ENCODE measurements at regions not wholly inside any gene's neighbourhood (a gene's known extent, or its start where the extent isn't known, plus 50 kb on each side); places are given as distances from the start of the nearest gene placed in this dataset.

DNA sequence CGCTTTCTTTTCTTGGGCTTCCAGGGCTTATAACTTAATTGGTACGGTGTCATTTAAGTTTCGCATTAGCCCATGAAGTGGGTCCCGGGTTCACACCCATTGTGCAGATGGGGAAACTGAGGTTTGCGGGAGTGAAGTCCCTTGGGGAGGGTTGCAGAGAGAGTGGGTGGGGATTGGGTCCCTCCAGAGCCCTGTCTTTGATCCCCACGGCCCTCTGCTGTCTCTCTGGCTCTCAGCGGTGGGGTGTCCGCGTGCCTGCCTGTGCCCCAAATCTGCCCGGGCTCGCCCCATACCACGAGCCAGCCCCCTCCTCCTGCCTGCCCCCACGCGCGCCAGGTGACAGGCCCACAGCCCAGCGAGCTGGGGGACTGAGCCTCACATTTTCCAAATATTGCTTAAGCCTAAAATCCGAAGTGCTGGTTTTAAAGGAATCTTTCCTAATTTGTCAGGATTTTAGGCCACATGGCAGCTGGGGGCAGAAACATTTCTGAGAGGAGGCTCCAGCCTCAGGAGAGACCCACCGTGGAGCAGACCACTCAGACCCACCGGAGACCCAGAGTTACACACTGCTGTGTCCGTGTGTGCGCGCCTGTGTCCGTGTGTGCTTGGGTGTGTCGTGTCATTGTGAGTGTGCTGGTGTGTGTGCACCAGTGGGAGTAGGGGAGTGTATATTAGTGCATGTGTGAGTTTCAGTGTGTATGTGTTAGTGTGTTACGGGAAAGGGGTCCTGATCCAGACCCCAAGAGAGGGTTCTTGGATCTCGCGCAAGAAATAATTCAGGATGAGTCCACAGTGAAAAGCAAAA is 159.5 kb upstream of the IER5L start:
- no peaks in the 10 kb centered on the region for H3K36me3 ChIP-seq (ENCODE audit: insufficient read depth, low read length)
- no peaks in the 10 kb centered on the region for H3K9me3 ChIP-seq (ENCODE audit: insufficient read depth, low read depth, low read length)
- no peaks in the 10 kb centered on the region for H3K27me3 ChIP-seq (ENCODE audit: insufficient read depth, low read length)
- 63% methylated on average over 27 of the region's 27 CpGs for WGBS
- H3K27ac ChIP-seq (ENCODE audit: low read depth, low read length) = peak overlapping the region; percentile 57; the same call in 1 of the 2 replicates
- H3K9ac ChIP-seq (ENCODE audit: low read depth, low read length) = peak overlapping the region; percentile 23; the same call in 1 of the 2 replicates
- H3K4me3 ChIP-seq (ENCODE audit: low read length) = peak overlapping the region; percentile 41
- H3K4me1 ChIP-seq (ENCODE audit: insufficient read depth, low read length) = peaks cover 39% of the 10 kb centered on the region

DNA sequence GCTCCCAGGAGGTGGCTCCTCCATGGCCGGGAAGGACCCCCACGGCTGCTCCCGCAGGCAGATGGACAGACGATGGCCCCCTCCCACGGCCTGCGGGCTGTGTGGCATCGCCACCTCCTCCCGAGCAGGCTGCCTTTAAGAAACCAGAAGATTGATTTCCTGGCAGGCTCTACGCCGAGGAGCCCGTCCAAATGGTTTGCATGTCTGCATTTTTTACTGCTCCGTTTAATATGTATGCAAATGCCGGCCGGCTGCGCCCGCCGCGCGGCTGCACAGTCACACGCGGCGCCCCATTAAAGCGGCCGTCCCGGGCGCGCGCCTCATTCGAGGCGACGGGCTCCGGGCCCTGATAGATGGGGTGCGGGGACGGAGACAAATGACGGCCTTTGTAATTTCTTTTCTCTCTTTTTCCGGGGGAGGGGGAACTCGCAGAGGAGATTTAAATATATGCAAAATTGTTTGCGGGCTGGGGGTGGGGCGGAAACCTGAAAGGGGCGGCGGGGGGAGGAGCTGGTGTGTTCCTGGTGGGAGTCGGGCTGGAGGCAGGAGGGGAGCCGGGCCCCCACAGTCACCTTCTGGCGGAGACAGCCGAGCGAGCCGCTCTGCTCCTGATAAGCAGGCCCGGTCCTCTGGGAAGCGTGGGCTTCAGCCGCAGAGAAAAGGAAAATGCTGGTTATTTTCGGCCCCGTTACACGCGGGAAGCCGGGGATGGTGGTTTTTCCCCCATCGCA is 158.7 kb upstream of the IER5L start:
- H3K4me1 ChIP-seq (ENCODE audit: insufficient read depth, low read length) = peaks cover 39% of the 10 kb centered on the region
- 3% methylated on average over 56 of the region's 56 CpGs for WGBS
- H3K9me3 ChIP-seq (ENCODE audit: insufficient read depth, low read depth, low read length) = no peaks in the 10 kb centered on the region
- H3K9ac ChIP-seq (ENCODE audit: low read depth, low read length) = peak overlapping the region; percentile 27
- no peaks in the 10 kb centered on the region for H3K36me3 ChIP-seq (ENCODE audit: insufficient read depth, low read length)
- H3K27ac ChIP-seq (ENCODE audit: low read depth, low read length) = peak overlapping the region; percentile 65; the same call in 1 of the 2 replicates
- H3K4me3 ChIP-seq (ENCODE audit: low read length) = peak overlapping the region; percentile 41
- no peaks in the 10 kb centered on the region for H3K27me3 ChIP-seq (ENCODE audit: insufficient read depth, low read length)

DNA sequence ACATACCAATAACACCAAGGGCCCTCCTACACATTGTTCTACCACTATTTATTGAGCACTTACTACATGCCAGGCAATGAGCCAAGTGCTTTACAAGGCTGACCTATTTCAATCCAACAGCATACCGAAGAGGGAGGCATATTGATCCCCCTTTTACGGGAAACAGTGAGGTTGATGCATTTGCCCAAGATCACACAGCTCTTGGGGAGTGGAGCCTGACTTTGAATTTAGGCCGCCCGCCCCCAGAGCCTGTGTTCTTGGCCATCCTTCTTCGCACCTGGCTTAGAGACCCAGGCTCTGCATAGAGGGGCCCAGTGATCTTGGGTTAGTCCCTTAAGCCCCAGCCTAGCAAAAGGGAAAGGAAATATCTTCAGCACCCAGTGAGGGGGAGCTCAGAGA is 158.1 kb upstream of the IER5L start:
- Histone ChIP-seq H3K4me3 (ENCODE audit: low read length) (peak overlapping the region; percentile 41), H3K9ac (ENCODE audit: low read depth, low read length) (peak overlapping the region; percentile 27; the same call in 1 of the 2 replicates), H3K9me3 (ENCODE audit: insufficient read depth, low read depth, low read length) (peaks cover under 1% of the 10 kb centered on the region; the same call in 1 of the 2 replicates), H3K27me3 (ENCODE audit: insufficient read depth, low read length) (no peaks in the 10 kb centered on the region), H3K36me3 (ENCODE audit: insufficient read depth, low read length) (no peaks in the 10 kb centered on the region), H3K4me1 (ENCODE audit: insufficient read depth, low read length) (peaks cover 39% of the 10 kb centered on the region), H3K27ac (ENCODE audit: low read depth, low read length) (peak overlapping the region; percentile 65; the same call in 1 of the 2 replicates)
- 48% methylated on average over 5 of the region's 5 CpGs for WGBS

DNA sequence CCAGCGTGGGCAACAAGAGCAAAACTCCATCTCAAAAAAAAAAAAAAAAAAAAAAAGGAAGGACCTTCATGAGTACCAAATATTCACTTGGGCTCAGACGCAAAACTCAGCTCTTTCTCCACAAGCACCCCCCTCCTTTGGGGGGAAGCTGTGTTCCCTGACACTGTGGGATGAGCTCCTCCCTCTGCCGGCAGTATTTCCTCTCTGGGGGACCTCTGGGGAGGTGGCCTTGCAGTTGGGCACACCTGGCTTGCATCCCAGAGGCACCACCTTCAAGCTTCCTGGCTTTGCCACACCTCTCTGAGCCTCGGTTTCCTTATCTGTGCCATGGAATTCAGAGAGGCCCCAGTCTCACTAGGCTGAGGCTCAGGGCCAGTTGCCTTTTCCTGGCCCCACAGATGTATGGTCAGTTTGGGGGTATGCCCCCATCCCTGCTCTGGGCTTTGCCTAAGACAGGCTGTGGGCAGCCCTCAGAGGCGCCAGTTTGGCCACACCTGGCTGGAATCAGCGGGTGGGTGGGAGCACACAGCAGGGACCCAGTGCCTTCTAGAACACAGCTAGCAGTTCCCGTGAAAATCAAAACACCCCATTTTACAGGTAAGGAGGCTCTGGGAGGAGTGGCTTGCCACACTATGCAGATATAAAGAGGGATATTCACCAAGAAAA is 157.5 kb upstream of the IER5L start:
- Histone ChIP-seq H3K4me3 (ENCODE audit: low read length) (no peak overlapping the region), H3K9ac (ENCODE audit: low read depth, low read length) (no peak overlapping the region), H3K27ac (ENCODE audit: low read depth, low read length) (peak overlapping the region; percentile 15; the same call in 1 of the 2 replicates), H3K4me1 (ENCODE audit: insufficient read depth, low read length) (peaks cover 39% of the 10 kb centered on the region), H3K9me3 (ENCODE audit: insufficient read depth, low read depth, low read length) (peaks cover 5% of the 10 kb centered on the region; the same call in 1 of the 2 replicates), H3K27me3 (ENCODE audit: insufficient read depth, low read length) (no peaks in the 10 kb centered on the region), H3K36me3 (ENCODE audit: insufficient read depth, low read length) (no peaks in the 10 kb centered on the region)
- WGBS = 58% methylated on average over 7 of the region's 7 CpGs

DNA sequence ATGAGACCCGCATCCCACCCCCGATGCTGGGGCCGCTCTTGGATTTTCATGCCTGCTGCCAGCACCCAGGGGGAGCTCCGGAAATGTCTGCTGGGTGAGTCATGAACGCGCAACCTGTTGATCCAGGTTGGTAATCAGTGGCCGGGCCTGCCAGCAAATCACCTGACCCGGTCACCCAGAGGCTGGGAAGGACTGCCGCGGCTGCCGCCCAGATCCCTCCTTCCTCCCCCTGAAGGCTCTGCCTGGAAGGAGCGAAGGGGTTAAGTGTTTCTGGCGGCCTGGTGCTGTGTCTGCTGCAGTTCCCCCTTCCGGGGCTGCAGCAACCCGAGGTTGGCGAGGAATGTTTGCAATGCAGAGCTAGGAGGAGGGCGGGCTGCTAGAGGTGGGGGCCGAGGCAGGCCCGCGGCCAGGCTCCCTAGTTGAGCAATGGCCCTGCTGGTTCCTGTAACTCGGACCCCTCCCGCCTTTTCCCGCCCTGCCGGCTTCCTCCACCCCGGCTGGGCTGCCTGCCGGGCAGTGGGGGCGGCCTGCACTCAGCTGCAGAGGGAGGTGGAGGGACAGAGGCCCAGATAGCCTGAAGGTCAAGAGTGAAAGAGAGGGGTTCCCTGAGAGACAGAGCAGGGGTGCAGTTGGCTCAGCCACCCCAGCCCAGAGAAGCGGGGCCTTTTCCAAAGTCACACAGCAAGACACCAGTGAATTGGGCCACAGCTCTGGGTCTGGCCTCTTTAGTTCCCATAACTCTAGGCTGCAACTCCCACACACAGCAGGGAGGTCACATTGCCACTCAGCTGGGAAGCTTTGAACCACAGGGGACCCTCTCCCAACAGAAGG is 156.3 kb upstream of the IER5L start:
- peaks cover 39% of the 10 kb centered on the region for H3K4me1 ChIP-seq (ENCODE audit: insufficient read depth, low read length)
- H3K27me3 ChIP-seq (ENCODE audit: insufficient read depth, low read length) = no peaks in the 10 kb centered on the region
- peaks cover 5% of the 10 kb centered on the region; the same call in 1 of the 2 replicates for H3K9me3 ChIP-seq (ENCODE audit: insufficient read depth, low read depth, low read length)
- peak overlapping the region; percentile 79 for H3K9ac ChIP-seq (ENCODE audit: low read depth, low read length)
- 1% methylated on average over 28 of the region's 28 CpGs for WGBS
- H3K27ac ChIP-seq (ENCODE audit: low read depth, low read length) = peak overlapping the region; percentile 97
- no peaks in the 10 kb centered on the region for H3K36me3 ChIP-seq (ENCODE audit: insufficient read depth, low read length)
- H3K4me3 ChIP-seq (ENCODE audit: low read length) = peak overlapping the region; percentile 36

DNA sequence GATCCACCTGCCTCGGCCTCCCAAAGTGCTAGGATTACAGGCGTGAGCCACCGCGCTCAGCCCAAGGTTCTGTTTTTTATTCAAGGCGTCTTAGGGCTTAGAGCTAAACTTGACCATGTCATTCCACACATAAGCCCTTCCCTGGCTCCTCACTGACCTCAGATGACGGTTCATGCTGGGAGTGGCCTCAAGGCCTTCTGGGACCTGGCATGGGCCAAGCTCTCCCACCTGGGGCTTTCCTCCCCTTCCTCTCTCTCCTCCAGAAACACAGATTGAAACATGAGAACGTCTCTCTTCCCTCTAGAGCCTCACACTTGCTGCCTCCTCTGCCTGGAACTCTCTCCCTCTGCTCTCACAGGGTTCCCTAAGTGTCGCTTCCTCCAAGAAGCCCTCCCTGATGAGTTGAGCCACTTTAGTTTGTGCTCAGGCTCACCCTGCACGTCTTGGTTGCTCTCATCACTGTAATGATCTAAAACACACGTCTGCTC is 155.6 kb upstream of the IER5L start:
- Histone ChIP-seq H3K27ac (ENCODE audit: low read depth, low read length) (peak overlapping the region; percentile 97), H3K4me3 (ENCODE audit: low read length) (peak overlapping the region; percentile 36), H3K9me3 (ENCODE audit: insufficient read depth, low read depth, low read length) (peaks cover 5% of the 10 kb centered on the region; the same call in 1 of the 2 replicates), H3K27me3 (ENCODE audit: insufficient read depth, low read length) (no peaks in the 10 kb centered on the region), H3K9ac (ENCODE audit: low read depth, low read length) (peak overlapping the region; percentile 79), H3K4me1 (ENCODE audit: insufficient read depth, low read length) (peaks cover 33% of the 10 kb centered on the region), H3K36me3 (ENCODE audit: insufficient read depth, low read length) (no peaks in the 10 kb centered on the region)
- WGBS = 42% methylated on average over 10 of the region's 10 CpGs

DNA sequence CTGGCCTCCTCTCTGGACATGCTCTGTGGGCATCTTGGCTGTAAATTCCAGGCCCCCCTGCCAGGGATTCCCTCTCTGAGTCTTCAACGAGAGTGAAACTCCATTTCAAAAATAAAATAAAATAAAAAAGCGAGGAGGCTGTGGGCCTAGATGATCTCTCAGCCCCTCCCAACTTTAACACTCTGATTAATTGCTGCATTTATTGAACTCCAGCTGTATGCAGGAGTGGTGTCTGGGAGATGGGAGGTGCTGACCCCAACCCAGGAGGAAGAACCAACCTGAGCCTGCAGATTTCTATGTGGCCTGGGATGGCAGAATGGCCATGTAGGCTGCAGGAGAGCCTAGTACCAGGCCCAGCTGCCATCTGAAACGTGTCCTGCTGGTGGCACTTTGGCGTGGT is 154.5 kb upstream of the IER5L start:
- Histone ChIP-seq H3K9ac (ENCODE audit: low read depth, low read length) (no peak overlapping the region), H3K9me3 (ENCODE audit: insufficient read depth, low read depth, low read length) (peaks cover 5% of the 10 kb centered on the region; the same call in 1 of the 2 replicates), H3K27me3 (ENCODE audit: insufficient read depth, low read length) (no peaks in the 10 kb centered on the region), H3K4me1 (ENCODE audit: insufficient read depth, low read length) (peaks cover 31% of the 10 kb centered on the region), H3K4me3 (ENCODE audit: low read length) (no peak overlapping the region), H3K36me3 (ENCODE audit: insufficient read depth, low read length) (no peaks in the 10 kb centered on the region), H3K27ac (ENCODE audit: low read depth, low read length) (no peak overlapping the region)
- 88% methylated on average over 4 of the region's 4 CpGs for WGBS

DNA sequence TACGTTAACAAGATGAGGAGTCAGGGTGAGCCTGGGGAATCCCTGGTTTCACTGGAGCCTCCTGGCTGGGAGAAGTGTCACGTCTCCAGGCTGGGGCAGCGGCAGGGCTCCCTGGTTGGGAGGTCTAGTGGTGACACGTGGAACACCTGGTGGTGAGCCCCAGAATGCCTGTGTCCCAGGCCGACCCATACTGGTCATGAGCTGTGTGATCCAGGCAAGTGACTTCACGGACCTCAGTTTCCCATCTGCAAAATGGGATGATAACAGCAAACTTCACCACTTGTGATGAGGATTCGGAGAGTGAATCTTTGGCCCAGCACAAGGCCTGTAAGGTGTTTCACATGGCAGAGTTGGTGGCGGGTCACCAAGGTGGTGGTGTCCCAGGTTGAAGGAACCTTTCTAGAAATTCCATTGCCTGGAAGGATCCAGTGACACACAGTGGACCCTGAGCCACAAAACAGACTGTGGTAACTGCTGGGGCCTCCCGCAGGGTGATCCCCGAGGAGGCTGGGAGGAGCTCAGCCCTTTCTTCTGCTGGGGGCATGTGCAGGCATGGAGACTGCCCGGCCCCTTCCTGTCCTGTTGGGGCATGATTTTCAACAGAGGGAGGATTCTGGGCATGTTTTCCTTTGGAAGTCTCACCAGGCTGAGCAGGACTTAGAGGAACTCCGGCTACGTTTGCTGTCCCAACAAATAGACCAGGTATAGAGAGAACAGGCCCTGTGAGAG is 153.9 kb upstream of the IER5L start:
- Histone ChIP-seq H3K9me3 (ENCODE audit: insufficient read depth, low read depth, low read length) (peaks cover 5% of the 10 kb centered on the region; the same call in 1 of the 2 replicates), H3K36me3 (ENCODE audit: insufficient read depth, low read length) (no peaks in the 10 kb centered on the region), H3K4me1 (ENCODE audit: insufficient read depth, low read length) (peaks cover 33% of the 10 kb centered on the region), H3K27me3 (ENCODE audit: insufficient read depth, low read length) (no peaks in the 10 kb centered on the region), H3K27ac (ENCODE audit: low read depth, low read length) (no peak overlapping the region), H3K4me3 (ENCODE audit: low read length) (no peak overlapping the region), H3K9ac (ENCODE audit: low read depth, low read length) (no peak overlapping the region)
- 88% methylated on average over 13 of the region's 13 CpGs for WGBS

DNA sequence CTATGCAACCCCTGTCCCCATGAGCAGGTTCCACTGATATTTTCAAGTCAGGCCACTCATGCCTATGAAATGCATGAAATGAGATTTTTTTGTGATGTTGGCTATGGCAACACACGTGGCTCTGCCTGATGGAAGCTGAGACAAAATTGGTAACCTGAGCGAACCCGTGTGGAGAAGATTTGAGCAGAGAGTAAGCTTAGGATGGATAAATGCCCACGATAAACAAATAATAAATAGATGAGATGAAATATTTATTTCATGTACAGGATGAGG is 153.4 kb upstream of the IER5L start:
- no peak overlapping the region for H3K27ac ChIP-seq (ENCODE audit: low read depth, low read length)
- WGBS = 94% methylated on average over 4 of the region's 4 CpGs

More for the DNA sequence above, 153.4 kb upstream of the IER5L start:
- Histone ChIP-seq H3K36me3 (ENCODE audit: insufficient read depth, low read length) (no peaks in the 10 kb centered on the region), H3K9ac (ENCODE audit: low read depth, low read length) (no peak overlapping the region), H3K4me3 (ENCODE audit: low read length) (no peak overlapping the region), H3K4me1 (ENCODE audit: insufficient read depth, low read length) (peaks cover 31% of the 10 kb centered on the region), H3K27me3 (ENCODE audit: insufficient read depth, low read length) (no peaks in the 10 kb centered on the region), H3K9me3 (ENCODE audit: insufficient read depth, low read depth, low read length) (peaks cover 5% of the 10 kb centered on the region; the same call in 1 of the 2 replicates)
